IPS-NIHi7 (cell line): ENCODE measurements at regions not wholly inside any gene's neighbourhood (a gene's known extent, or its start where the extent isn't known, plus 50 kb on each side); places are given as distances from the start of the nearest gene placed in this dataset.
"Not testable (repeated sequence)": the region's sequence is repeated elsewhere in the genome, so short reads cannot be mapped to it uniquely, and the experiment has no call there.

Experiments
- DNase-seq: peaks from one replicate; pipeline ENCODE4 v3.0.0; 2012; ENCODE audit warnings: mixed read lengths; ENCODE audit errors: extremely low spot score

DNA sequence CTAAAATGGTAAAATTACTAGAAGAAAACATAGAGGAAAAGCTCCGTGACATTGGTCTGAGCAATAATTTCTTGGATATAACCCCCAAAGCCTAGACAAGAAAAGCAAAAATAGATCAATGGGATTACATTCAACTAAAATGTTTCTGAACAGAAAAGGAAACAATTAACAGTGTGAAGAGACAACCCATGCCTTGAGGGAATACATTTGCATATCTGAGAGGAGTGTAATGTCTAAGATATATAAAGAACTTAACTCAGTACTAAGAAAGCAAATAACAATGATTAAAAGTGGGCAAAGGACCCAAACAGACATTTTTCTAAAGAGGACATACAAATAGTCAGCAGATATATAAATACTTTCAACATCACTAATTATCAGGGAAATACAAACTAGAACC lies 206.2 kb downstream of the VAPA start:
- DNase-seq: no peak

DNA sequence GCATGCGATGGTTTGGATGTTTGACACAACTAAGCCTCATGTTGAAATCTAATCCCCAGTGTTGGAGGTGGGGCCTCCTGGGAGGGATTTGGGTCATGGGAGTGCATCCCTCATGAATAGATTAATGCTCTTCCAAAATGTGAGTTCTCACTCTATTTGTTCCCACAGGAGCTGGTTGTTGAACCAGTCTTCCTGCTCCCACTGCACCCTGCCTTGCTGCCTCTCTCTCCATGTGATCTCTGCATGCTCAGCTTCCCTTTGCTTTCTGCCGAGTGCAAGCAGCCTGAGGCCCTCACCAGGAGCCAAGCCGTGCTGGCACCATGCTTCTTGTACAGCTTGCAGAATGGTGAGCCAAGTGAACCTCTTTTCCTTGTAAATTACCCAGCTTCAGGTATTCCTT lies 206.8 kb downstream of the VAPA start:
- DNase-seq: no peak

DNA sequence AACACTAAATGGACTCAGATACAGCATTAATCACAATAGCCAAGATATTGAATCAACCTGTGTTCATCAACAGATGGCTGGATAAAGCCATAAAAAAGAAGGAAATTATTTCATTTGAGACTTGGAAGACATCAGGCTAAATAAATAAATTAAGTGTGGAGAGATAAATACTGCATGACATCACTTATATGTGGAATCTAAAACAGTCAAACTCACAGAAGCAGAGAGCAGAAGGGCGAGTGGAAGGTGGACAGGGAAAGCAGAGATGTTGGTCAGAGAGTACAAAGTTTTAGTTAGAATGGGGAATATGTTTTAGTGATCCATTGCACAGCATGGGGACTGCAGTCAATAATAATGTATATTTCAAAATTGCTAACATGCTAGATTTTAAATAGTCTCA lies 207.2 kb downstream of the VAPA start:
- no peak for DNase-seq

DNA sequence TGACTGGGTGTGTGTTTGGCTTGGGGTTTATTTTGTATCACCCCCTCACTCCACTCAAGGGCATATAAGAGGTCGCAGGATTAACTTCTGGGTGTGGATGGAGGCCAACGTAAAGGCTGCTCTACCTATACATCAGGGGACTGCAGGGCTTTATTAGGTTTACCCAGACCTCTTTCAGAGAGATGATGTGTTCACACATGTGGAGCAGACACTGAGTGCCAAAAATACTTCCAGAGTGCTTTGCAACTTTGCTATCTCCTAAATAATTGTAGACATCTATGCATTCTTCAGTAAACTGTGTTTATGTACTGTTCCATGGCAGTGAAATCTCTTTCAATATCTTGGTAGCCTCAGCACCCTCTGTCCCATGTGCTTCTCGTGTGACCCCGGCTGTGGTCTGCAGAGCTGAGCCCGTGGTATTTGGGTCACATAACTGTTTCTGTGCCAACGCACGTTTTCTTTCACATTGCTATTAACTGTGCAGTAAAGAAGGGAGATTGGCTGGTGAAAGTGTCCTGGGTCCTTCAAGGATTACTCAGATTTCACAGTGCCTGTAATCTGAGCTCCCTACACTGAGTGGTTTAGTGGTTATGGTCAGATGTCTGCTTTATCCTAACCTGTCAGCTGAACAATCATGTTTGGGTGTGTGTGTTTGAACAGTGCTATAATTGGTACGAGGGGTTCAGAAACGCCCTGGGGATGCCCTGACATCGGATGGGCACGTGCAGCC lies 208.1 kb downstream of the VAPA start:
- DNase-seq: no peak

DNA sequence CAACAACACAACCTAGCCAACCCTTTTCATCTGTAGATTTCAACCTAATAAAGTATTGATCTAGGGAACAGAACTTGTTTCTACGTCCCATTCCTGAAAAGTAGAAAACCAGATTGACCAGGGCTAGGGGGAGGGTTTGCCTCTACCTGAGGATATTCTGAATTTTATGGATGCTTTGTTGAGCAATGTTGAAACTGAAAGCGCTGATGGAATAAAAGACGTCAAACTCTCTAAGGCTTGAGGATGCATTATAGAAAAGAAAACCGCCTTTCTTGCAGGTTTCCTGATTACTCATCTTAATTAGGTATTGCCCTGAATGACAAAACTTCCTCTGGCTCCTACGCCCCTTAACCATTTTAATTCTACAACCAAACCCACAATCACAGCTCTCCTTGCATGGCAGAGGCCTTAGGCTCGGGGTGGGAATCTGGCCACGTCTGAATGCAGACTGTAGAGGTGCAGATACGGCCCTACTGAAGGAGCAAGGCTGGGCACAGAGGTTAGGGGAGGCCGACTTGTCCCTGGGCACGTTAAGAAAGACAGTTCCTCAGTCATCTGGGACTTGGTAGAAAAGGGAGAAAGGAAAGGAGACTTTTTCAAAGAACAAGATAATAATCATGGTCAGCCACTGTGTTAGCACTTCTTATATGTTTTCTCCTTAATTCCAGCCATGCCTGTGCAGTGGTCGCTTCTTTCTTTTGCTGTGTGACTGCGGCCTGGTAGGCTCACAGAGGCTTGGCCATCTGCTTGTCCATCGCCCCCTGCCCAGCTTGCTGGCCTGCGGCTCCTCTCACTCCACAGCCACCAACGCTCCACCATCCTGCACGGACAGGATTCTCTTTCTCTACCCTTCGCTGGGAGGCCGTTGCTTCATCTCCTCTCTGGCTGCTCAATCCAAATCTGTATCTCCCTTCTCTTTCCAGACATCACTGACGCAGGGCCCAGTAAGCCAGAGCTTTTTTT lies 209.5 kb downstream of the VAPA start:
- no peak for DNase-seq

DNA sequence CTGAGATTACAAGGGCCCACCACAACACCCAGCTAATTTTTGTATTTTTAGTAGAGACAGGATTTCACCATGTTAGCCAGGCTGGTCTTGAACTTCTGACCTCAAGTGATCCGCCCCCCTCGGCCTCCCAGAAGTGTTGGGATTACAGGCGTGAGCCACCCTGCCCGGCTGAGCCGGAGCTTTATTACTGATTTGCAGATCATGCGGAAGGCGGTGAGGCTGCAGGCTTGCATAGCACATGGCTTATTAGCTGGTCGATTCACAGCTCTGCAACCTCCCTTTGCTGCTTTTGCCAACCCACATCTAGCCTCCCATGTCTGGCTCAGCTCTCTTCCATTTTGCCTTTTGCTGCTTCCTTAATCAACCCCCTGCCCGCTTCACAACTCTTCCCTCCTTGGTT lies 210.3 kb downstream of the VAPA start:
- DNase-seq: no peak

DNA sequence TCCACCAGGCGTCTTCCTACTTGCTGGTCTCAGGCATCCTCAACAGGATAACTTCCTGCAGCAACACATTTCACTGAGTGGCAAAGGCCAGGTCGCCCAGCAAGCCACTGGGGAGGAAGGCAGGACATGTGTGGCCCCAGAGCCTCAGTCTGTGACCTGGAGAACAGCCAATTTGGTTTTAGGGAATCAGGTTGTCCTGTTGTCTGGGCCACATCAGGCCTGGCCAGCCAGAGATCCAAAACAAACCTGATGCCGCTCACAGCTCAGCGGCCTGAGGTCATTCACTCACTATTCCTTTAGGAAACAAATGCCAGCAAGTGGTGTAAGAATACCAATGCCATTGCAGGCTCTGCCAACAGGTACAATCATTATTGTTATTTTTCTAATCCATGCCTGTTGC lies 210.7 kb downstream of the VAPA start:
- no peak for DNase-seq

DNA sequence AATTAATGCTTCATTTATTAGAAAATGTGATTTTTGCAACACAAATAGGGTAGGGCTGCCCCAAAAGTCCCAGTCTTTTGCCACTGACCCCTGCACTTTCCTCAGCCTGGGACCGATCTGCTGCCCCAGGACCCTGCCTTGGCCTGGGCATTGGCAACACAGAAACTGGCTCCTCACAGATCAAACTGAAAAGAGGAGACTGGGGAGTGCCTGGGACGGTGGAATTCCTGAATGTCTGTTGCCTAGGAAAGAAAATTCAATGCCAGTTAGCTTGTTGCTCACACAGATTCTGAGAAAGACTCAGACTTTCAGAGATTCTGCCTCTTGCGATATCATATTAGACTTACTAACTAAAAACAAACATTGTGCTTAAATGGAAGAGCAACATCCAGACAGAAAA lies 211.2 kb downstream of the VAPA start:
- DNase-seq: no peak

DNA sequence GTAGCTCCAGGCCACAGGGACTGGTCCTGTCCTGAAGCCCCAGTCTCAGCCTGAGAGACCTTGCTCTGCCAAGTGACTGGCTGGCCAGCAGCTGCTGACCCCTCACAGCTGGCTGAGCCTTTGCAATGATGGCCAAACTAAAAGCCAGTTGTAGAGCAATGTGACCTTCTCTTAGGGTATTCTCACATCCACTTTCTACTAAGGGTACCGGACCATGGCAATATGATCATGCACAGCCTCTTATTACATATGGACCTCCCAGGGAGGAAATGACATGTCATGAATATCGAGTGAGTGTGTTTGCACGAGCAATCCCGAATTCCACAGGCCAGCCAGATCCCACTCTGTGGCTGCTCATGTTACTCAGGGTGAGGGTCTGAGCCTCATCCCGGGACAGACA lies 213.9 kb downstream of the VAPA start:
- no peak for DNase-seq

DNA sequence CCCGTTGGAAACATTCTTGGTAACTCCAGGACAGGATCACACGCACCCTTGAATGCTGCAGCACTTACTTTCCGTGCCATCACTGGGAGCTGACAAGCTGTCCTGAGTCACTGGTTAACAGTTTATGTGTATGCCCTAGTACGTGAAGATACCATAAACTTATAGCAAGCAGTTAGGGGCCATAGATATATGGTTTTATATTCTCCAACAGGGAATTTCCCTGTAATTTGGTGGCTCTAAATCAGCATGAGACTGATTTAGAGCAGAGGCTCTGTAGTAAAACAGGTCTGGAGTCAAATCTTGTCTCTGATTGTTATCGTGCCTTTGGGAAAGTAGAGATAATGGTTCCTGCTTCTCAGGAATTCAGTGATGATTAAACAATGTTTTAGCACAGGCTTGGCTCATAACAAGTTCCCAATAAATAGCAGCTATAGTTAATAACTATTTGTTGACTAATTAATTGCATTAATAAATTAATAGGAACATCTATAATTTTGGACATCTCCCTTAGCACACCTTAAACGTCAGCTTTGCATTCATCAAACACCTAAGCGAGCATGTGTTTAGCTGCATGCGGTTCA lies 215.2 kb downstream of the VAPA start:
- no peak for DNase-seq

DNA sequence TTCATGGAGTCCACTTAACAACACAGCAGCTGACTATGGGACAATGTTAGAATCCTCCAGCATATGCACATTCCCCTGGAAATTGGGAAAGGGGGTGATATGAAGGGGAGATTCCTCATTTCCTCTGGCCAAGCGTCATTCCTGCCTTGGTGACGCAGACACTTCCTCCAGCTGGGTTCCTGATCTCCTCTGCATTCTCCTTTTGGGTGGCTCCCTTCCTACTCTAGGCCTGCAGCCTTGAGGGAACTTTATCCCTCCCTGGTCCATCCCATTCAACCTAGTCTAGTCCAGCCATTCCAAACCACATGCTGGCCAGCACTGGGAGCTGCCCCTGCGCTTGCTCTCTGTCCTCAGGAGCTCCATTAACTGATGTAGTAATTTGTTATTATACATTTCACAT lies 216.8 kb downstream of the VAPA start:
- no peak for DNase-seq

DNA sequence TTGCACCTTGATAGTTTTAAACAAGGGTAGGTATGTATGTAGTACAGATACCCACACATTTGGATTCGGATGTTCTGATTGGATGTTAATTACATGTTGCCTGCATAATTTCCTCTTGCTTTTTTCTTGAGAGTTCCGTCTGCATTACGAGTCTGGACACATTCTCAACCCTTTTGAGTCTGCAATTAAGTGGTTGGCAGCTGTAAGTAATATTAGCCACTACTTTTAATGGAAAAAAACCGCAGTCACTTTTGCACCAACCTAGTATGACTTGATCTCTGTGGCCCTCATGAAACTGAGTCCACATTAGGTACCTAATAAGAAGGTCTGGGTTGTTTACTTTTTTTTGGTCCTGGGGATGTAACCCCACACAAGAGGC lies 217.3 kb downstream of the VAPA start:
- no peak for DNase-seq

DNA sequence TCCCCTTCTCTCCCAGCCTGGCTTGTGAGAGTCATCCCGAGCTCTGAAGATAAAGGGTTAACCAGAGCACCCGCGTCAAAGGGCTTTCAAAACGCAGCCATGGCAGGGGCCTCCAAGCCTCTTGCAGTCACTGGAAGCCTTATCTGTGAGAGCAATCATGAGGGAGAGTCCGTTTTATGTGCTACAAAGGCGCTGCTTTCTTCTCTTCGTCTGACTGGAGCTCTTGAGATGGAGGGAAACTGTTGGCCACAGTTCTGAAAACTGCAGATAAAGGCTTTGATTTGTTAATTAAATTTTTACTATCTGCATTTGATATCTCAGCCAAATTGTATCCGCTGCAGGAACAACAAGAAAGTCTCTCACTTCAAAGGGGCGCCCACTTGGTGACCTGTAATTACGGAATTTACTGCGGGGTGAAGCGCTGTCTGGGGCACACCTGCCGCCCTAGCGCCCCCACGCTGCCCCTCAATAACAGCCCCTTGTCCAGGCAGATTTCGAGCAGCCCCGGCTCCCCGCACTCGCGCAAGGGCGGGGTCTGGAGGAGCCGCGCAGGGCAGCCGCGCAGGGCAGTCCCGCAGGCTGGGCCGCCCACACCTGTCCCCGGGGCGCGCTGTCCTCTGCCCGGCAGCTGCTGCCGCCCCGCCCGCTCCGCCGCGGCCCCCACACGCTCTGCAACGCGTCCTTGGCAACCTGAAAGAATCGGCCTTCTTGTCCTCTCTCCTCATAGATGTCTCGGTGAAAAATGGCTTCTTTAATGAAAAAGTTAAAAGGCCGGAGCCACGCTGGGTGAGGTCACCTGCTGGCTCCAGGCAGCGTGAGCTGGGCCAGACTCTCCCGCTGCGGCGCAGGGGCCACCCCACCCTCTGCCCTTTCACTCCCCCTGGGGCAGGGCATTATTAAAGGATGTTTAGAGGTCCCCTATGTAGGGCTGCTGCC lies 217.9 kb downstream of the VAPA start:
- DNase-seq: peak; percentile 69

DNA sequence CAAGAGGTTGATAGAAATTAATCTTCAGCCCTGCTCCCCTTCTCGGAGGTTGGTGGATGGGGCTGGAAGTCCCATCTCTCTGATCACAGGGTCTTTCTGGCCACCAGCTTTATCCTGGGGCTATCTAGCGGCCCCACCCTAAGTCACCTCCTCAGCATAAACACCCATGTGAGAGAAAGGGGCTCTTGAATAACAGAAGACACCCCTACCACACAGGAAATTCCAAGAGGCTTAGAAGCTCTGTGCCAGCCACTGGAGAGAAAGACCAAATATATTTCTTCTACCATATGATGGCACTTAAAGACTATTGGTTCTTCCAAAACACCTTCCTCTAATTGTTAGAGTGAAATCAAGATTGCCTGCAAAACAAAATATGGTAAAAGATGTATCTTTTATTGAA lies 219.7 kb downstream of the VAPA start:
- no peak for DNase-seq

DNA sequence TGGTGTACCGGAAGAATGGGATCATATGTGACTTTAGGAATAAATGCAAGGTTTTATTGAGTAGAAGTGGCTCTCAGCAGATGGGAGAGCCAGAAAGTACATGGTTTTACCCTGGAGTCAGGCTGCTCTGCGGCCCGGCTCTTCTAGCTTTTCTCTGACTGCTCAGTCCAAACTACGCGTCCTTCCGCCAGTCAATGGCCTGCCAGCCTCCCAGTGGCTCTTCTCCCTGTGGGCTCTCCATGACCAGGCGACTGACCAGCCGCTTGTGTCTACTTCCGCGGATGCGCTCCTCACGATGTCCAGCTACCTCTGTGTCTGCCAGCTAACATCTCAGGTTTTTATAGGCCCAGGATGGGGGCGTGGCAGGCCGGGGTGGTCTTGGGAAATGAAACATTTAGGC lies 220.4 kb downstream of the VAPA start:
- no peak for DNase-seq

DNA sequence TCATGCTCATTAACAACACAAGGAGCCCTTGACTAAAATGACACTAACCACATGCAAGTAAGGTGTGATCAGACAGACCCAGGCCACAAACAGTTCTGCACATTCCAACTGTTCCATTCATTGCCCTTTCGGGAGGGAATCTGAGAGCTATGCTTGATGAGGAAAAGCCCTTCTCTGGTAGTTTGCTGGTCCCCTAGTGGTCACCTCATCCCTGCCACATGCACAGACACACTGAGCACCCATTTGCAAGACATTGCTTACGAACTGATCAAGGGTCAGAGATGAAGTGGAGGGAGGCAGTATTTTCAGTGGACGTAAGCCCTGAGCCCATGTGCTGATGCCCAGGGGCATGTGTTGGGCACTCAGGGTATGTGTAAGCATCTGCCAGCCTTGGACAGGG lies 220.9 kb downstream of the VAPA start:
- DNase-seq: not testable (repeated sequence)

DNA sequence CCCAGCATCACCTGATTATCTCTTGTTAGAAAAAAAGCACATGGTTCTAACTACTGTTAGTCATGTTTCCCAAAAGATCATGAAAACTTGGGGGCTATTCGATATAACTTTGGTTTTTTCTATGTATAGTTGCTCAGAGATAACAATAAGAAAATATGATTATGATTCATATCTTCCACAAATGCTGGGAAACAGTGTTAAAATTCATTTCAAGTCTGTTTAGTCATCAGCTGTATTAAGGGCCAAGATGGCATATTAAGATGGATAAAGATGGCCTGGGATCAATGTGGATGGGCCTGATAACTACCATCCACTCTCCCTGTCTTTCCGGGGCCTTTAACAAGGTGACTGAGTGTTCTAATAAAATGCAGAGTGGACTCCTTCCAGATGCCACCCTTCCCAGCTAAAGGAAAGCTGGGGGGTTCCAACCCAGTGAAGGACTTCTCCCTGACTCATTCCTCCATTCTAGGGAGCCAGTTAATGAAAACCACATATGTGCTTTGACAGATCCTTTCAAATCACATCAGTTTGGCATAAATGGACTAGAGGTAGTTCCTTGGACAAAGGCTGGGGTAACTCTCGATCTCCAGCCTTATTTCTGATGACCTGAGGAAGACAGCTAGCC lies 221.6 kb downstream of the VAPA start:
- DNase-seq: no peak

DNA sequence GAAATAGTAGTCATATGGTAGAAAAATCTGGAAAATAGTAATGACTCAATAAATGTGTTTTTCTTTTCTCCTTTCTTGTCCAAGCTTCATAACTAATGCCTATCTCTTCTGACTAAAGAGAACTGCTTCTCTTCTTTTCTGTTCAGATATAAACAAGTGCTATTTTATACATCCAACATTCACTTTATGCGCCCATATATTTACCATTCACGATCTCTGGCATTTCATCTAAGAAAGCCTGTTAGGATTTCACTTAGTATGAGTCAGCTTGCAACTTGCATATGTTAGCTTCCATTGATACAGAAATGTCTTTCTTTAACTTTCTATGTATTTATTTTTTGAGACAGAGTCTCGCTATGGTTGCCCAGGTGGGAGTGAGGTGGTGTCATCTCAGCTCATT lies 224.9 kb downstream of the VAPA start:
- no peak for DNase-seq

DNA sequence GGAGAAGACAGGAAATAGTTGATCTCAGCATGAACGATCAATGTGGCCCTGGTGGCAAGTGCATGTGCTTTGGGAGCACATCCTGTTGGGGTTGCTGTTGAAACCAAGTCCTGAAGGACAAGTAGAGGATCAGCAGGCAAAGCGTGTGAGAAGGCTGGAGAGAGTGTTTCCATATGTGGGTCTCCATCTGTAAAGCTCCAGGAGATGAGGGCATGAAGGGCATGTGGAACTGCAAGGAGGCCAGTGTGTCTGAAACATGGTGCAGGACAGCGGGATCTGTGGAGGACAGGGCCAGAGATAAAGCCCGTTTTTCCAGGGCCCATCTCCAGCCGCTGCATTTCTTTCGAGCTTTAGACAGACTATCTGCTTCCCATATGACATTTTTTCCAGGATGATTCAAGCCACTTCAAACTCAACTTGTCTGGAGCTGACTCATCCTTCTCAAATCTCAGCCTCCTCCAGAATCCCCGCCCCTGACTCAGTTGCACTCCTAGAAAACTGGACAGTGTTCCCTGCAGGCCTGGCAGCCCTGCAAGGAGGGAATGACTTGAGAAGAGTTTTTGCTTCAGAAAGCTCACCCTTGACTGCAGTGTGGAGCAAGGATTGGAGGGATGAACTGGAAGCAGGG lies 226.1 kb downstream of the VAPA start:
- DNase-seq: no peak

DNA sequence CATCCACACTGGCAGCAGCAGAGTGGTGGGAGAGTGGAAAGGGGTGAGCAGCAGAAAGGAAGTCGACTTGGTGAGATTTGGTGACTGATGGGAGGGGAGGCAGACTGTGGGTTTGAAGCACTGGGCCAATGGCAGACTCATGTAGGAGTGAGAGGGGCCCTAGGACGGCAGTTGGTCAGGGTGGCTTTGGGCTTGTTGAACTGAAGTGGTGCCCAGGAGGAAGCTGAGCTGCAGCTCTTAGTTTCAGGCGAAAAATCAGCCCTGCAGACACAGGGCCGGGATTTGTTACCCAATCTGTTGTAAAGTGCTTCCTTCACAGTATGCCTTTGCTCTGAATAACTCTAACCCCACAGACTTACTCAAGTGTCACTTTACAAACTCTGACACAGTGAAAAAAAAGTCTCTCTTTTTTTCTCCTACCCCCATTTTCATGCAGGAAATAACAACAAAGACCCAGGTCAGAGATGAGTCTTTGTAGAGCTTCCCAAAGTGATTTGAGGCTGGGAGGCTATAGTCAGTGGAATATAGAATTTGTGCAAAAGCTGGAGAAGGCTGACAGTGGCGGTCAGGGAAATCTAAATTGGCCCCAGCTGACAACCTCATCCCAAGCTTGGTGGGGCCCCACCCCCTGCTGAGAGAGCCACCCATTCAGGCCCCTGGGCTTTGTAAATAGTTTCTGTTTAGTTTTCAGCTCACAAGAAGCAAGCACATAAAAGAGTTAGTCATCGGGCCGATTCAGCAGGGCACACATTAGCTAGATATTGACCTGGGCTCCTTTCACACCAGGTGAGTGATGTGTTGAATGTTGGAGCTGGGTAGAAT lies 226.9 kb downstream of the VAPA start:
- DNase-seq: no peak
